DOHH2 (cell line): ENCODE measurements at regions not wholly inside any gene's neighbourhood (a gene's known extent, or its start where the extent isn't known, plus 50 kb on each side); places are given as distances from the start of the nearest gene placed in this dataset.

Experiments used
- H3F3A ChIP-seq: fragments of 200-600 bp; sonication (generic), shearing (Covaris generic); 2 replicates; pipeline ENCODE4 v1.6.0; 2016; ENCODE audit warnings: antibody characterized with exemption, mild to moderate bottlenecking; ENCODE audit not compliant: control insufficient read depth, insufficient read depth
- H3K27ac ChIP-seq: fragments of 200-600 bp; sonication (generic); 2 replicates; pipeline ENCODE4 v1.5.1; 2014; ENCODE audit warnings: low read depth, mild to moderate bottlenecking, low read length, moderate library complexity
- H3K27me3 ChIP-seq: fragments of 200-600 bp; sonication (generic); 2 replicates; pipeline ENCODE4 v1.6.1; 2014; ENCODE audit warnings: mild to moderate bottlenecking, low read length, mixed read lengths; ENCODE audit not compliant: control insufficient read depth
- H3K36me3 ChIP-seq: fragments of 200-600 bp; sonication (generic); 2 replicates; pipeline ENCODE4 v1.6.1; 2014; ENCODE audit warnings: mild to moderate bottlenecking, low read length, moderate library complexity, mixed read lengths; ENCODE audit not compliant: control insufficient read depth
- H3K4me1 ChIP-seq: fragments of 200-600 bp; sonication (generic); 2 replicates; pipeline ENCODE4 v1.6.1; 2014; ENCODE audit warnings: mild to moderate bottlenecking, low read length, mixed read lengths; ENCODE audit not compliant: control insufficient read depth
- H3K4me2 ChIP-seq: fragments of 200-600 bp; sonication (generic); 2 replicates; pipeline ENCODE4 v1.6.0; 2014; ENCODE audit warnings: mild to moderate bottlenecking, low read length, moderate library complexity
- H3K4me3 ChIP-seq: fragments of 200-600 bp; sonication (generic); 2 replicates; pipeline ENCODE4 v1.5.1; 2014; ENCODE audit warnings: mild to moderate bottlenecking, low read length, mixed read lengths
- H3K79me2 ChIP-seq: fragments of 200-600 bp; sonication (generic); 2 replicates; pipeline ENCODE4 v1.6.1; 2014; ENCODE audit warnings: mild to moderate bottlenecking, low read length, mixed read lengths; ENCODE audit not compliant: control insufficient read depth
- H3K9me2 ChIP-seq: fragments of 200-600 bp; sonication (generic); replicated peaks from 2 replicates; pipeline ENCODE4 v1.6.1; 2014; ENCODE audit warnings: mild to moderate bottlenecking, low read length, mixed read lengths; ENCODE audit not compliant: control insufficient read depth
- H3K9me3 ChIP-seq: fragments of 200-600 bp; sonication (generic); 2 replicates; pipeline ENCODE4 v1.6.1; 2014; ENCODE audit warnings: antibody characterized with exemption, low read length, mixed read lengths; ENCODE audit not compliant: control insufficient read depth, insufficient read depth
- H4K20me1 ChIP-seq: fragments of 200-600 bp; sonication (generic); 2 replicates; pipeline ENCODE4 v1.6.0; 2014; ENCODE audit warnings: low read depth, mild to moderate bottlenecking, antibody characterized with exemption, low read length, moderate library complexity; ENCODE audit not compliant: control insufficient read depth, insufficient read depth
- CTCF ChIP-seq: fragments of 200-600 bp; sonication (generic); IDR thresholded peaks from one replicate; pipeline ENCODE4 v1.5.1; 2014; ENCODE audit warnings: antibody characterized with exemption, mild to moderate bottlenecking, low read depth, low read length; ENCODE audit not compliant: poor library complexity, severe bottlenecking
- EZH2phosphoT487 ChIP-seq: fragments of 200-600 bp; sonication (generic); IDR thresholded peaks from 2 replicates; pipeline ENCODE4 v1.6.1; 2017; ENCODE audit warnings: borderline replicate concordance, mild to moderate bottlenecking, antibody characterized with exemption, low read length, moderate library complexity, mixed read lengths

DNA sequence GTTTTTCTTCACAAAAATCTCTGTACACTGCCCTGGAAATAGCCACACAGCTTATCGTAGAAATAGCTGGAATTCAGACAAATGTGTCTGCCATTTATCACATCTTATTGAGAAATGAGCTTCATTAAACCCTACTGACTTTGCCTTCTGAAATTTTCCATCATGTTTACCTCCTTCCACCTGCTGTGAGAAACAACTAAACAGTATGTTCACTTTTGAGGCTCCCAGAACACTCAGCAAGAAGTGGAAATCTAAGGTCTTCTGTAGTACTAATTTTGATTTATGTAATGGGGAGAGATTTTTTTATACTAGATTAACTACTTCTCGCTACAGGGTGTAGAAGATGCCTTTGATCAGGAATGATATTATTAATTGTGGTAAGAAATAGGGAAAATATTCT, 268.0 kb downstream of the KCNC2 start:
- no peaks in the 10 kb centered on the region for H3K9me2 ChIP-seq
- H4K20me1 ChIP-seq: no peaks in the 10 kb centered on the region
- H3K27me3 ChIP-seq: no peaks in the 10 kb centered on the region
- no peak overlapping the region for H3K4me3 ChIP-seq
- no peaks in the 10 kb centered on the region for H3K36me3 ChIP-seq
- no peaks in the 10 kb centered on the region for H3F3A ChIP-seq
- H3K27ac ChIP-seq: no peak overlapping the region
- TF ChIP-seq CTCF (no peak), EZH2phosphoT487 (no peak)
- H3K9me3 ChIP-seq: no peaks in the 10 kb centered on the region
- no peak overlapping the region for H3K4me2 ChIP-seq
- no peaks in the 10 kb centered on the region for H3K4me1 ChIP-seq
- H3K79me2 ChIP-seq: no peaks in the 10 kb centered on the region

- TF ChIP-seq EZH2phosphoT487: no peak
- no peak for TF ChIP-seq CTCF
- Histone ChIP-seq H3K9me2 (no peaks in the 10 kb centered on the region), H3K36me3 (no peaks in the 10 kb centered on the region), H3K4me3 (no peak overlapping the region), H4K20me1 (no peaks in the 10 kb centered on the region), H3K79me2 (no peaks in the 10 kb centered on the region), H3K4me1 (no peaks in the 10 kb centered on the region), H3K9me3 (no peaks in the 10 kb centered on the region), H3F3A (no peaks in the 10 kb centered on the region), H3K4me2 (no peak overlapping the region), H3K27me3 (no peaks in the 10 kb centered on the region), H3K27ac (no peak overlapping the region)
These were observed 263.9 kb downstream of the KCNC2 start for GRCh38 chr12:74945771-74946198.

GRCh38 chr12:74953697-74954096, 255.9 kb downstream of the KCNC2 start:
- no peaks in the 10 kb centered on the region for H3K36me3 ChIP-seq
- H3K79me2 ChIP-seq: no peaks in the 10 kb centered on the region
- no peaks in the 10 kb centered on the region for H3K4me1 ChIP-seq
- H3K27me3 ChIP-seq: no peaks in the 10 kb centered on the region
- no peak overlapping the region for H3K4me2 ChIP-seq
- H3K9me3 ChIP-seq: no peaks in the 10 kb centered on the region
- H3K27ac ChIP-seq: no peak overlapping the region
- TF ChIP-seq EZH2phosphoT487 (no peak), CTCF (no peak)
- H4K20me1 ChIP-seq: no peaks in the 10 kb centered on the region
- H3K4me3 ChIP-seq: no peak overlapping the region
- no peaks in the 10 kb centered on the region for H3F3A ChIP-seq
- no peaks in the 10 kb centered on the region for H3K9me2 ChIP-seq

DNA sequence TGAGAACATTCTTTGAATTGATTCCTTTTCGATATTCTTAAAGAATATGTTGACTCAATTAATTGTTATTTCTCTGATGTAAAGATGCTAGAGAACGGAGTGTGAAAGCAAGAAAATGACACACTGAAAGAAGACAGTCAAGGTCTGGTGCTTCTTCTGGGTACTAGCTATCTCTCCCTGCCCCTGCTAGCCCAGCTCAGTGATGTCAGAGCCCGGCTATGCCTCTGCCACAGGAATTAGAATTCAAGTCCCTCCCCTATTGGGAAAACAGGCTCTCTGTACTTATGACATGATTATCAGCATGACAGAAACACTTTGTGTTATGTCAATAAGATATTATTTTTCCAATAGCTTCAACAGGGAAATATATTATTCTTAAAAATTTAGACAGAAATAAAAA, 252.4 kb downstream of the KCNC2 start:
- TF ChIP-seq EZH2phosphoT487 (no peak), CTCF (no peak)

More for the DNA sequence above, 252.4 kb downstream of the KCNC2 start:
- no peaks in the 10 kb centered on the region for H3K9me2 ChIP-seq
- no peak overlapping the region for H3K4me2 ChIP-seq
- no peaks in the 10 kb centered on the region for H3K27me3 ChIP-seq
- no peaks in the 10 kb centered on the region for H4K20me1 ChIP-seq
- H3K9me3 ChIP-seq: no peaks in the 10 kb centered on the region
- H3K4me3 ChIP-seq: no peak overlapping the region
- no peaks in the 10 kb centered on the region for H3K79me2 ChIP-seq
- H3K4me1 ChIP-seq: no peaks in the 10 kb centered on the region
- no peak overlapping the region for H3K27ac ChIP-seq
- H3F3A ChIP-seq: no peaks in the 10 kb centered on the region
- H3K36me3 ChIP-seq: no peaks in the 10 kb centered on the region
